ENCODE measurements at regions not wholly inside any gene's neighbourhood (a gene's known extent, or its start where the extent isn't known, plus 50 kb on each side); places are given as distances from the start of the nearest gene placed in this dataset.

DNA sequence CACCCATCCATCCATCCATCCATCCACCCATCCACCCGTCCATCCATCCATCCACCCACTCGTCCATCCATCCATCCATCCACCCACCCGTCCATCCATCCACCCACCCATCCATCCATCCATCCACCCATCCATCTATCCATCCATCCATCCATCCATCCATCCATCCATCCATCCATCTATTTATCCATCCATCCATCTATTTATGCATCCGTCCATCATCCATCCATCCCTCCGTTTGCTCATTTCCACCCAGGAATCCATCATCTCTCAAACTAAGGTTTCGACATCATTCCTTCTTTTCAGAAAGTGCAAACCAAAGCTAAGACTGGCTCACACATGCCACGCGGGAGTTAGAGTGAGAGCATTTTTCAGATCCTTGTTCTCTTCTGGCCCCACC is 52.8 kb upstream of the POFUT2 start:
- TF ChIP-seq, protein P1, sequence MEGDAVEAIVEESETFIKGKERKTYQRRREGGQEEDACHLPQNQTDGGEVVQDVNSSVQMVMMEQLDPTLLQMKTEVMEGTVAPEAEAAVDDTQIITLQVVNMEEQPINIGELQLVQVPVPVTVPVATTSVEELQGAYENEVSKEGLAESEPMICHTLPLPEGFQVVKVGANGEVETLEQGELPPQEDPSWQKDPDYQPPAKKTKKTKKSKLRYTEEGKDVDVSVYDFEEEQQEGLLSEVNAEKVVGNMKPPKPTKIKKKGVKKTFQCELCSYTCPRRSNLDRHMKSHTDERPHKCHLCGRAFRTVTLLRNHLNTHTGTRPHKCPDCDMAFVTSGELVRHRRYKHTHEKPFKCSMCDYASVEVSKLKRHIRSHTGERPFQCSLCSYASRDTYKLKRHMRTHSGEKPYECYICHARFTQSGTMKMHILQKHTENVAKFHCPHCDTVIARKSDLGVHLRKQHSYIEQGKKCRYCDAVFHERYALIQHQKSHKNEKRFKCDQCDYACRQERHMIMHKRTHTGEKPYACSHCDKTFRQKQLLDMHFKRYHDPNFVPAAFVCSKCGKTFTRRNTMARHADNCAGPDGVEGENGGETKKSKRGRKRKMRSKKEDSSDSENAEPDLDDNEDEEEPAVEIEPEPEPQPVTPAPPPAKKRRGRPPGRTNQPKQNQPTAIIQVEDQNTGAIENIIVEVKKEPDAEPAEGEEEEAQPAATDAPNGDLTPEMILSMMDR (IDR thresholded peaks at IDR 0.05), result no peak
- TF ChIP-seq POLR2A (IDR thresholded peaks at IDR 0.05), result no peak
